ENCODE measurements at regions not wholly inside any gene's neighbourhood (a gene's known extent, or its start where the extent isn't known, plus 50 kb on each side); places are given as distances from the start of the nearest gene placed in this dataset.
A peak's percentile ranks its signal among the peaks of the same experiment; 100 is the strongest.

DNA sequence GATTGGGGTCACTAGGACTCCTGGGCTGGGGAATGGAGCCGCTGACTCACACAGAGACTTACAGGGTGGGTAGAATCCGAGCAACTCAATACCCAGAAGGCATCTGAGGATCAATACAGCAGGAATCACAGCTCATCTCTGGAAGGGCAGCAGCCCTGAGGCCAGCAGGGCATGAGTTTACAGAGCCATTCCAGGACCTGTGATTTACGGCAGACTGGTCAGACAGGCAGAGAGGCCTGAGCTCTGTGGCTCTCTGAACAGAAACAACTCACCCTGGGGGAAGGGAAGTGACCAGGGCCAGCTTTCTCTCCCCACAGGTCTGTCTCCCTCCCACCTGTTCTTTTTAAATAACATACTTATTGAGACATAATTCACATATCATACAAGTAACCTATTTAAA is 88.2 kb upstream of the CXCL12 start:
- Histone ChIP-seq H3K79me2 (ENCODE audit: control insufficient read depth, insufficient read depth, low read length, poor library complexity) (no peaks in the 10 kb centered on the region), H3K4me3 (ENCODE audit: low read depth, low read length) (no peak overlapping the region), H3K79me1 (ENCODE audit: low read length) (no peaks in the 10 kb centered on the region), H2BK5ac (ENCODE audit: low read depth, low read length, poor library complexity) (no peak overlapping the region), H3K23ac (ENCODE audit: low read length) (no peak overlapping the region), H3K4me2 (ENCODE audit: low read length) (peak overlapping the region; percentile 28), H3K14ac (ENCODE audit: low read length) (no peak overlapping the region), H3K4ac (ENCODE audit: low read depth, low read length) (no peak overlapping the region), H3K27me3 (ENCODE audit: insufficient read depth, low read length) (no peaks in the 10 kb centered on the region), H4K91ac (ENCODE audit: low read depth, low read length) (no peak overlapping the region), H2AK5ac (ENCODE audit: low read length) (no peak overlapping the region), H3K9me3 (ENCODE audit: insufficient read depth, low read depth, low read length) (no peaks in the 10 kb centered on the region), H4K8ac (ENCODE audit: low read depth, low read length) (no peak overlapping the region), H3K36me3 (ENCODE audit: control insufficient read depth in 1 of 2, insufficient read depth in 2 of 2, low read length in 2 of 2) (no peaks in the 10 kb centered on the region), H2BK120ac (ENCODE audit: insufficient read depth, low read length, poor library complexity) (no peak overlapping the region), H2BK12ac (ENCODE audit: low read length) (no peak overlapping the region), H2AFZ (ENCODE audit: insufficient read depth, low read length, poor library complexity) (no peak overlapping the region), H3K18ac (ENCODE audit: low read length) (no peak overlapping the region), H3K9ac (ENCODE audit: low read length) (no peak overlapping the region), H3K27ac (ENCODE audit: low read depth, low read length) (no peak overlapping the region), H3K4me1 (ENCODE audit: control insufficient read depth in 1 of 2, insufficient read depth in 2 of 2, low read length in 2 of 2) (peaks cover 4 to 5% of the 10 kb centered on the region in 2 experiments), H4K12ac (ENCODE audit: low read depth, low read length) (no peak overlapping the region)
- DNase-seq: no peak
- WGBS (ENCODE audit: extremely low coverage, insufficient coverage, insufficient read length): no CpG with 5 or more reads among the region's 3 CpGs

DNA sequence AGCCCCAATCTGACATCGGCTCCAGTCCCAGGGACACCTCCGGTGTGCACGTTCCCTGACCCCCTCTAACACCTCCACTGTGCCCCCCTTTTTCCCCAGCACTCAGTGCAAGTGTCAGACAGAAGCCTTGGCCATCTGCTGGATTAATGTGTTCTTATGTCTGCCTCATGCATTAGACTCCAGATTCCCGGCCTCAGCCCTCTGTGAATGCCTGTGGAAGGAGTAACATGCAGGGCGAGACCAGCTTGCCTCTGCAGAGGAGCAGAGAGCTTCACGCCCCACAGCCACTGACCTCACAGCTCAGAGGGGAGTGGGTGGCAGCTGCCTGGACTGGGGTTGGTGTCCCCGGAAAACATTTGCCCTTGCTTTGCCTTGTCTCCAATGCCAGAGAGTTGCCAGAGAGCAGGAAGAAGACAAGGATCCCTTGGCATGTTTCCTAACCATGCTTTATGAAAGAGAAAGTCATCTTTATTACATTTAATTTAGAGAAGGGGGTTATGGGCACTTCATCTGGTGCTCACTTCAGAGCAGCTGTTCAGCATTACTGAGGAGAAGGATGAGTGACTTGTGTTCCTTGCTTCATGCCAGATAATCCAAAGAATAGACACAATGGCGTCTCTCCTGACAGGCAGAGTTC is 91.6 kb upstream of the CXCL12 start:
- H3K9me3 ChIP-seq (ENCODE audit: insufficient read depth, low read depth, low read length): peaks cover 3% of the 10 kb centered on the region
- no peak overlapping the region for H2BK120ac ChIP-seq (ENCODE audit: insufficient read depth, low read length, poor library complexity)
- no peak overlapping the region for H3K18ac ChIP-seq (ENCODE audit: low read length)
- no peaks in the 10 kb centered on the region for H3K36me3 ChIP-seq (ENCODE audit: control insufficient read depth in 1 of 2, insufficient read depth in 2 of 2, low read length in 2 of 2)
- no peak overlapping the region for H3K14ac ChIP-seq (ENCODE audit: low read length)
- no peak overlapping the region for H3K4me3 ChIP-seq (ENCODE audit: low read depth, low read length)
- no peaks in the 10 kb centered on the region for H3K79me2 ChIP-seq (ENCODE audit: control insufficient read depth, insufficient read depth, low read length, poor library complexity)
- H2BK5ac ChIP-seq (ENCODE audit: low read depth, low read length, poor library complexity): no peak overlapping the region
- no peak overlapping the region for H2AFZ ChIP-seq (ENCODE audit: insufficient read depth, low read length, poor library complexity)
- no peak overlapping the region for H3K23ac ChIP-seq (ENCODE audit: low read length)
- DNase-seq: no peak
- WGBS (ENCODE audit: extremely low coverage, insufficient coverage, insufficient read length): no CpG with 5 or more reads among the region's 8 CpGs
- H2AK5ac ChIP-seq (ENCODE audit: low read length): no peak overlapping the region
- no peak overlapping the region for H3K9ac ChIP-seq (ENCODE audit: low read length)
- no peaks in the 10 kb centered on the region for H3K27me3 ChIP-seq (ENCODE audit: insufficient read depth, low read length)
- H3K4me2 ChIP-seq (ENCODE audit: low read length): no peak overlapping the region
- H4K12ac ChIP-seq (ENCODE audit: low read depth, low read length): no peak overlapping the region
- no peak overlapping the region for H3K27ac ChIP-seq (ENCODE audit: low read depth, low read length)
- H4K8ac ChIP-seq (ENCODE audit: low read depth, low read length): no peak overlapping the region
- no peaks in the 10 kb centered on the region for H3K79me1 ChIP-seq (ENCODE audit: low read length)
- H4K91ac ChIP-seq (ENCODE audit: low read depth, low read length): no peak overlapping the region
- H3K4me1 ChIP-seq (ENCODE audit: control insufficient read depth in 1 of 2, insufficient read depth in 2 of 2, low read length in 2 of 2): peaks cover 4 to 5% of the 10 kb centered on the region in 2 experiments
- no peak overlapping the region for H3K4ac ChIP-seq (ENCODE audit: low read depth, low read length)
- no peak overlapping the region for H2BK12ac ChIP-seq (ENCODE audit: low read length)

DNA sequence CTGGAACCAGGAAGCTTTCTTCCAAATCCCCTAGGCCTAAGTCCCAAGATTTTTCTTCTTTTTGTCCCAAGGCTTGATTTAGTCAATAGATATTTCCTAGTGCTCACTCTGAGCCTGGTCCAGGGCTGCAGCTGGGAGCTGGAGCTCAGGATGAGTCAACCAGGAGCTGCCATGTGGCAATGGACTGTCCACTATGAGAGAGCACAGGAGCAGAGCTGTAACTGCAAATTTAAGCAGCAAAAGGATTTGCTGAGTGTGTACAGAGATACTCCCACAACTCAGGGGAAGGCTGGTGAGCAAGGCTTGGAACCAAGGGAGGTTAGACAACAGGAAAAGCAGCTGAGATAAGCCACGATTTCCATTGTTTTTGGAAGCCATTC is 92.1 kb upstream of the CXCL12 start:
- no peak overlapping the region for H2BK120ac ChIP-seq (ENCODE audit: insufficient read depth, low read length, poor library complexity)
- no peak overlapping the region for H3K14ac ChIP-seq (ENCODE audit: low read length)
- peaks cover 3% of the 10 kb centered on the region for H3K9me3 ChIP-seq (ENCODE audit: insufficient read depth, low read depth, low read length)
- no peak overlapping the region for H2BK5ac ChIP-seq (ENCODE audit: low read depth, low read length, poor library complexity)
- no peaks in the 10 kb centered on the region for H3K79me1 ChIP-seq (ENCODE audit: low read length)
- H3K36me3 ChIP-seq (ENCODE audit: control insufficient read depth in 1 of 2, insufficient read depth in 2 of 2, low read length in 2 of 2): no peaks in the 10 kb centered on the region
- H4K8ac ChIP-seq (ENCODE audit: low read depth, low read length): no peak overlapping the region
- H3K4me3 ChIP-seq (ENCODE audit: low read depth, low read length): no peak overlapping the region
- no peak for DNase-seq
- peaks cover 4 to 5% of the 10 kb centered on the region in 2 experiments for H3K4me1 ChIP-seq (ENCODE audit: control insufficient read depth in 1 of 2, insufficient read depth in 2 of 2, low read length in 2 of 2)
- no peaks in the 10 kb centered on the region for H3K79me2 ChIP-seq (ENCODE audit: control insufficient read depth, insufficient read depth, low read length, poor library complexity)
- H2BK12ac ChIP-seq (ENCODE audit: low read length): no peak overlapping the region
- H3K4me2 ChIP-seq (ENCODE audit: low read length): no peak overlapping the region
- H3K27me3 ChIP-seq (ENCODE audit: insufficient read depth, low read length): no peaks in the 10 kb centered on the region
- H3K23ac ChIP-seq (ENCODE audit: low read length): no peak overlapping the region
- H4K12ac ChIP-seq (ENCODE audit: low read depth, low read length): no peak overlapping the region
- H2AFZ ChIP-seq (ENCODE audit: insufficient read depth, low read length, poor library complexity): no peak overlapping the region
- H3K18ac ChIP-seq (ENCODE audit: low read length): no peak overlapping the region
- no CpG with 5 or more reads among the region's 1 CpG for WGBS (ENCODE audit: extremely low coverage, insufficient coverage, insufficient read length)
- H4K91ac ChIP-seq (ENCODE audit: low read depth, low read length): no peak overlapping the region
- no peak overlapping the region for H3K4ac ChIP-seq (ENCODE audit: low read depth, low read length)
- no peak overlapping the region for H3K9ac ChIP-seq (ENCODE audit: low read length)
- no peak overlapping the region for H2AK5ac ChIP-seq (ENCODE audit: low read length)
- no peak overlapping the region for H3K27ac ChIP-seq (ENCODE audit: low read depth, low read length)

DNA sequence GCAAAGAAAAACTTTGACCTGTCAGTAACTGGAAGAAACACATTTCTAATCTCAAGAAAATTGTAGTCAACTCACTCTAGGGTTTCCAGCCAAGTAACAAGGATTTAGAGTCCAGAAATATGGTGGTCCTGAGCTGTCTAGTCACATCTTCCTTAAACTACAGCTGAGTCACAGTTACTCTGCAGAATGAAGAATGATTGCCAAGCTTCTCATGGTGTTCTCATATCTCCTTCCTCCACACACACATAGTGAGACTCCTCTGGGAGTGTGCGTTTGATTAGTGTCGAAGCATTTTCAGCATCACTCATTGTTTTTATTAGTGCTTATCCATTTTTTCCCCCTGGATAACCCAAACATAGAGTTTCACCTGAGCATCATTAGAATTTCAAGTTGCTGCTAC is 93.1 kb upstream of the CXCL12 start:
- no peak overlapping the region for H2BK12ac ChIP-seq (ENCODE audit: low read length)
- H4K91ac ChIP-seq (ENCODE audit: low read depth, low read length): no peak overlapping the region
- H3K23ac ChIP-seq (ENCODE audit: low read length): no peak overlapping the region
- no peak overlapping the region for H3K9ac ChIP-seq (ENCODE audit: low read length)
- H3K79me1 ChIP-seq (ENCODE audit: low read length): no peaks in the 10 kb centered on the region
- H3K27me3 ChIP-seq (ENCODE audit: insufficient read depth, low read length): no peaks in the 10 kb centered on the region
- H3K18ac ChIP-seq (ENCODE audit: low read length): no peak overlapping the region
- no peak overlapping the region for H3K27ac ChIP-seq (ENCODE audit: low read depth, low read length)
- H3K4me3 ChIP-seq (ENCODE audit: low read depth, low read length): no peak overlapping the region
- H3K4me1 ChIP-seq (ENCODE audit: control insufficient read depth in 1 of 2, insufficient read depth in 2 of 2, low read length in 2 of 2): peaks cover 1% of the 10 kb centered on the region in 2 experiments
- no peak overlapping the region for H2AFZ ChIP-seq (ENCODE audit: insufficient read depth, low read length, poor library complexity)
- H3K4me2 ChIP-seq (ENCODE audit: low read length): no peak overlapping the region
- H3K79me2 ChIP-seq (ENCODE audit: control insufficient read depth, insufficient read depth, low read length, poor library complexity): no peaks in the 10 kb centered on the region
- no peaks in the 10 kb centered on the region for H3K36me3 ChIP-seq (ENCODE audit: control insufficient read depth in 1 of 2, insufficient read depth in 2 of 2, low read length in 2 of 2)
- H2BK120ac ChIP-seq (ENCODE audit: insufficient read depth, low read length, poor library complexity): no peak overlapping the region
- H2AK5ac ChIP-seq (ENCODE audit: low read length): no peak overlapping the region
- H3K14ac ChIP-seq (ENCODE audit: low read length): no peak overlapping the region
- H3K9me3 ChIP-seq (ENCODE audit: insufficient read depth, low read depth, low read length): peaks cover 3% of the 10 kb centered on the region
- H4K12ac ChIP-seq (ENCODE audit: low read depth, low read length): no peak overlapping the region
- H4K8ac ChIP-seq (ENCODE audit: low read depth, low read length): no peak overlapping the region
- H2BK5ac ChIP-seq (ENCODE audit: low read depth, low read length, poor library complexity): no peak overlapping the region
- no CpG with 5 or more reads among the region's 2 CpGs for WGBS (ENCODE audit: extremely low coverage, insufficient coverage, insufficient read length)
- H3K4ac ChIP-seq (ENCODE audit: low read depth, low read length): no peak overlapping the region
- no peak for DNase-seq

Measured in trophoblast cell (in vitro differentiated cells and primary cell).